Liver (tissue), 7 donors: ENCODE measurements at regions not wholly inside any gene's neighbourhood (a gene's known extent, or its start where the extent isn't known, plus 50 kb on each side); places are given as distances from the start of the nearest gene placed in this dataset.

Experiments
- DNase-seq: peaks from one replicate; pipeline ENCODE4 v3.0.0-alpha.2; 2017; ENCODE audit warnings: low spot score
- H3K27ac ChIP-seq, 2 donors: one replicate each; pipeline ENCODE4 v1.7.0; 2013; ENCODE audit warnings: inconsistent platforms in 2 of 2, low read length in 2 of 2, control low read depth in 1 of 2, low read depth in 1 of 2, mild to moderate bottlenecking in 1 of 2
- H3K27me3 ChIP-seq, 4 donors: one replicate each; pipeline versions ENCODE4 v1.6.1 to v1.7.0; 2013; ENCODE audit warnings: low read length in 3 of 4, inconsistent platforms in 1 of 4, mild to moderate bottlenecking in 1 of 4, moderate library complexity in 1 of 4; ENCODE audit not compliant: control insufficient read depth in 4 of 4, insufficient read depth in 4 of 4
- H3K36me3 ChIP-seq, 4 donors: one replicate each; pipeline versions ENCODE4 v1.6.1 to v1.7.0; 2013; ENCODE audit warnings: low read length in 3 of 4, mild to moderate bottlenecking in 3 of 4, low read depth in 1 of 4, moderate library complexity in 1 of 4; ENCODE audit not compliant: control insufficient read depth in 4 of 4, insufficient read depth in 3 of 4
- H3K4me1 ChIP-seq, 4 donors: one replicate each; pipeline versions ENCODE4 v1.6.1 to v1.7.0; 2013; ENCODE audit warnings: low read length in 3 of 4, mild to moderate bottlenecking in 3 of 4, moderate library complexity in 1 of 4; ENCODE audit not compliant: control insufficient read depth in 4 of 4, insufficient read depth in 4 of 4
- H3K4me3 ChIP-seq, 3 donors: one replicate each; pipeline versions ENCODE4 v1.6.1 to v1.7.0; 2013; ENCODE audit warnings: low read length in 3 of 3, control low read depth in 1 of 3, low read depth in 1 of 3, mild to moderate bottlenecking in 1 of 3
- H3K9ac ChIP-seq, 2 donors: one replicate each; pipeline ENCODE4 v1.7.0; 2013; ENCODE audit warnings: low read length in 2 of 2, mild to moderate bottlenecking in 2 of 2, moderate library complexity in 2 of 2, control low read depth in 1 of 2, low read depth in 1 of 2
- H3K9me3 ChIP-seq, 4 donors: one replicate each; pipeline versions ENCODE4 v1.6.1 to v1.7.0; 2013; ENCODE audit warnings: low read length in 3 of 4; ENCODE audit not compliant: control insufficient read depth in 4 of 4
- EGR1 ChIP-seq, 2 donors: IDR thresholded peaks; 2 replicates each; pipeline ENCODE4 v1.6.1; 2016 to 2018; ENCODE audit warnings: antibody characterized with exemption in 2 of 2, low read depth in 2 of 2
- HNF4A ChIP-seq, 2 donors: conservative IDR thresholded peaks; 2 replicates each; pipeline ENCODE4 v1.6.1; 2016; ENCODE audit warnings: antibody characterized with exemption in 2 of 2, mild to moderate bottlenecking in 2 of 2
- HNF4G ChIP-seq: IDR thresholded peaks from 2 replicates; pipeline ENCODE4 v1.6.1; 2016; ENCODE audit warnings: antibody characterized with exemption
- MAX ChIP-seq: IDR thresholded peaks from 2 replicates; pipeline ENCODE4 v1.6.1; 2016; ENCODE audit warnings: antibody characterized with exemption
- NR2F2 ChIP-seq: IDR thresholded peaks from 2 replicates; pipeline ENCODE4 v1.6.1; 2016; ENCODE audit warnings: antibody characterized with exemption
- REST ChIP-seq: IDR thresholded peaks from 2 replicates; pipeline ENCODE4 v1.6.1; 2016; ENCODE audit warnings: antibody characterized with exemption, mild to moderate bottlenecking
- SP1 ChIP-seq: IDR thresholded peaks from 2 replicates; pipeline ENCODE4 v1.6.1; 2018; ENCODE audit warnings: antibody characterized with exemption, mild to moderate bottlenecking
- TAF1 ChIP-seq: conservative IDR thresholded peaks from 2 replicates; pipeline ENCODE4 v1.6.1; 2016; ENCODE audit warnings: antibody characterized with exemption, mild to moderate bottlenecking
- YY1 ChIP-seq: IDR thresholded peaks from 2 replicates; pipeline ENCODE4 v1.6.1; 2016; ENCODE audit warnings: antibody characterized with exemption, mild to moderate bottlenecking
- WGBS: extraction: QIAGEN DNeasy Blood & Tissue Kit; methylation state at CpG from one replicate; pipeline ENCODE4 v1.1.7; 2013; 5-methylcytosine and 5-hydroxymethylcytosine counted together
- donor health status: healthy.
- donor health status: healthy.
- donor health status: healthy.
- donor health status: healthy.

- Histone ChIP-seq H3K36me3 (no peaks in the 10 kb centered on the region), H3K4me3 (no peak overlapping the region), H3K27ac (no peak overlapping the region), H3K27me3 (no peaks in the 10 kb centered on the region), H3K9me3 (no peaks in the 10 kb centered on the region), H3K9ac (no peak overlapping the region), H3K4me1 (no peaks in the 10 kb centered on the region)
- no peak for TF ChIP-seq HNF4A (conservative IDR thresholded peaks at IDR 0.05)
- TF ChIP-seq EGR1 (IDR thresholded peaks at IDR 0.05; ENCODE audit: low read depth in 2 of 2), result no peak
- TF ChIP-seq REST, result no peak
- TF ChIP-seq TAF1, result no peak
- no peak for TF ChIP-seq MAX
- no peak for TF ChIP-seq HNF4G
- DNase-seq, result no peak
- WGBS, result 77% methylated on average over 7 of the region's 7 CpGs
Measured at GRCh38 chr6:147834084-147834776, 325.7 kb downstream of the SAMD5 start.

- WGBS, result 86% methylated on average over 4 of the region's 4 CpGs
Measured at GRCh38 chr6:147837540-147837939, 329.1 kb downstream of the SAMD5 start.

More at GRCh38 chr6:147837540-147837939, 329.1 kb downstream of the SAMD5 start:
- no peaks in the 10 kb centered on the region for H3K27me3 ChIP-seq
- no peak overlapping the region for H3K9ac ChIP-seq
- no peaks in the 10 kb centered on the region for H3K9me3 ChIP-seq
- no peak overlapping the region for H3K4me3 ChIP-seq
- no peak overlapping the region for H3K27ac ChIP-seq
- DNase-seq, result no peak
- no peaks in the 10 kb centered on the region for H3K4me1 ChIP-seq
- TF ChIP-seq REST (no peak), YY1 (no peak), SP1 (no peak), HNF4G (no peak), NR2F2 (no peak)
- no peaks in the 10 kb centered on the region for H3K36me3 ChIP-seq
